Lower leg skin (tissue), 3 donors: ENCODE measurements at regions not wholly inside any gene's neighbourhood (a gene's known extent, or its start where the extent isn't known, plus 50 kb on each side); places are given as distances from the start of the nearest gene placed in this dataset.

Experiments used
- POLR2A ChIP-seq, 2 donors: fragments of 450-650 bp; IDR thresholded peaks; one replicate each; pipeline ENCODE4 v1.6.1; 2016 to 2017; ENCODE audit warnings: antibody characterized with exemption in 2 of 2, mild to moderate bottlenecking in 1 of 2, moderate library complexity in 1 of 2
- TF ChIP-seq, protein P1 (sequence below), 3 donors: fragments of 450-650 bp; IDR thresholded peaks; one replicate each; pipeline ENCODE4 v1.5.1; 2016; ENCODE audit warnings: antibody characterized with exemption in 3 of 3, mild to moderate bottlenecking in 3 of 3, moderate library complexity in 2 of 3

- TF ChIP-seq, protein P1, sequence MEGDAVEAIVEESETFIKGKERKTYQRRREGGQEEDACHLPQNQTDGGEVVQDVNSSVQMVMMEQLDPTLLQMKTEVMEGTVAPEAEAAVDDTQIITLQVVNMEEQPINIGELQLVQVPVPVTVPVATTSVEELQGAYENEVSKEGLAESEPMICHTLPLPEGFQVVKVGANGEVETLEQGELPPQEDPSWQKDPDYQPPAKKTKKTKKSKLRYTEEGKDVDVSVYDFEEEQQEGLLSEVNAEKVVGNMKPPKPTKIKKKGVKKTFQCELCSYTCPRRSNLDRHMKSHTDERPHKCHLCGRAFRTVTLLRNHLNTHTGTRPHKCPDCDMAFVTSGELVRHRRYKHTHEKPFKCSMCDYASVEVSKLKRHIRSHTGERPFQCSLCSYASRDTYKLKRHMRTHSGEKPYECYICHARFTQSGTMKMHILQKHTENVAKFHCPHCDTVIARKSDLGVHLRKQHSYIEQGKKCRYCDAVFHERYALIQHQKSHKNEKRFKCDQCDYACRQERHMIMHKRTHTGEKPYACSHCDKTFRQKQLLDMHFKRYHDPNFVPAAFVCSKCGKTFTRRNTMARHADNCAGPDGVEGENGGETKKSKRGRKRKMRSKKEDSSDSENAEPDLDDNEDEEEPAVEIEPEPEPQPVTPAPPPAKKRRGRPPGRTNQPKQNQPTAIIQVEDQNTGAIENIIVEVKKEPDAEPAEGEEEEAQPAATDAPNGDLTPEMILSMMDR (IDR thresholded peaks at IDR 0.05): no peak
- no peak for TF ChIP-seq POLR2A (IDR thresholded peaks at IDR 0.05)
Observed at GRCh38 chr3:162956711-162957110, 1460.1 kb downstream of the OTOL1 start.
